Heart left ventricle (tissue), 16 donors: ENCODE measurements at regions not wholly inside any gene's neighbourhood (a gene's known extent, or its start where the extent isn't known, plus 50 kb on each side); places are given as distances from the start of the nearest gene placed in this dataset.
"Not testable (repeated sequence)": the region's sequence is repeated elsewhere in the genome, so short reads cannot be mapped to it uniquely, and the experiment has no call there.

Source experiments
- ATAC-seq, 4 donors: fragments of 200-7000 bp; cut with Tn5 transposase; one replicate each; pipeline ENCODE4 v1.9.1; 2020 to 2022; ENCODE audit warnings: moderate library complexity in 4 of 4, mild to moderate bottlenecking in 3 of 4, moderate number of reproducible peaks in 1 of 4
- DNase-seq, 5 donors: peaks; one replicate each; pipeline ENCODE4 v3.0.0-alpha.2; 2020
- H3K27ac ChIP-seq, 12 donors: fragments of 200-600 bp; sonication (generic) in 4 of 12; one replicate each; pipeline versions ENCODE4 v1.5.0 to v1.8.0; 2016 to 2022; ENCODE audit warnings: mild to moderate bottlenecking in 2 of 12
- H3K27me3 ChIP-seq, 9 donors: fragments of 200-600 bp; sonication (generic) in 2 of 9; one replicate each; pipeline versions ENCODE4 v1.5.1 to v1.8.0; 2016 to 2022; ENCODE audit warnings: mild to moderate bottlenecking in 3 of 9
- H3K36me3 ChIP-seq, 9 donors: fragments of 200-600 bp; sonication (generic) in 2 of 9; one replicate each; pipeline versions ENCODE4 v1.5.0 to v1.8.0; 2018 to 2022; ENCODE audit warnings: mild to moderate bottlenecking in 2 of 9
- H3K4me1 ChIP-seq, 12 donors: fragments of 200-600 bp; sonication (generic) in 4 of 12; one replicate each; pipeline versions ENCODE4 v1.5.0 to v1.8.0; 2016 to 2022; ENCODE audit warnings: mild to moderate bottlenecking in 3 of 12
- H3K4me3 ChIP-seq, 12 donors: fragments of 200-600 bp; sonication (generic) in 4 of 12; one replicate each; pipeline versions ENCODE4 v1.5.0 to v1.8.0; 2017 to 2022; ENCODE audit warnings: mild to moderate bottlenecking in 9 of 12, moderate library complexity in 4 of 12
- H3K9me3 ChIP-seq, 12 donors: fragments of 200-600 bp; sonication (generic) in 4 of 12; one replicate each; pipeline versions ENCODE4 v1.5.0 to v1.8.0; 2016 to 2022; ENCODE audit warnings: mild to moderate bottlenecking in 1 of 12
- CTCF ChIP-seq, 12 donors: fragments of 200-600 bp; sonication (generic) in 4 of 12; IDR thresholded peaks; one replicate each; pipeline versions ENCODE4 v1.5.0 to v1.8.0; 2018 to 2022; ENCODE audit warnings: antibody characterized with exemption in 12 of 12, mild to moderate bottlenecking in 5 of 12
- POLR2A ChIP-seq, 2 donors: fragments of 450-650 bp; IDR thresholded peaks; one replicate each; pipeline ENCODE4 v1.6.1; 2017; ENCODE audit warnings: antibody characterized with exemption in 2 of 2, mild to moderate bottlenecking in 2 of 2, moderate library complexity in 2 of 2
- WGBS, 4 donors: extraction: QIAGEN DNeasy Blood & Tissue Kit in 2 of 4; methylation state at CpG; one replicate each; pipeline versions ENCODE4 v1.1.5 to v1.1.7; 2013 to 2018; 5-methylcytosine and 5-hydroxymethylcytosine counted together
- intact Hi-C, 10 donors: fragments of 100-400 bp; cut with DNase I; formaldehyde crosslinking; loops; one replicate each; pipeline versions ENCODE4 v1.11.1 to v1.14.2; 2022
- donor health status: ischemic (EF 13 %, LVEDD 7.1; RV severe dilation, severe dysfunction).
- donor health status: healthy with polysubstance abuse.
- donor health status: DM: no; HTN: yes; CAD: no.
- donor health status: DM: no; HTN: no; CAD: no.
- donor health status: ischemic (EF 25% LVEDD 6.9; RV normal size, moderate dysfunction).
- donor health status: ischemic (EF 25% LVEDD 5.7; RV mildly dilated, moderate dysfunction).
- donor health status: healthy.
- donor health status: DM: yes; HTN: yes; CAD: no.
- donor health status: ischemic (EF 35%, LVEDD 5.7; RV mildly dilated, moderate dysfunction).
- donor health status: nonischemic (EF 11% LVEDD 7.7; RV severe dilation, severe dysfunction).
- donor health status: DM: yes; HTN: yes; CAD: no.
- donor health status: PGD.
- donor health status: ischemic (EF 29% LVEDD 5.4; RV normal size, mild dysfunction).
- donor health status: nonischemic (EF 23%, LVEDD 6.1; RV moderate dilation, normal function).

GRCh38 chr5:7250611-7251010, 145.3 kb upstream of the ADCY2 start:
- 67 to 82% (median 74%) methylated on average over 3 of the region's 3 CpGs for WGBS, 4 donors
- Histone ChIP-seq H3K9me3 (no peaks in the 10 kb centered on the region), H3K27me3 (no peaks in the 10 kb centered on the region), H3K4me3 (peak overlapping the region in 5 of 12 donors; percentile 13 to 36 (median 17)), H3K4me1 (no peaks in the 10 kb centered on the region), H3K27ac (peak overlapping the region in 2 of 12 donors; percentile 33 to 81), H3K36me3 (no peaks in the 10 kb centered on the region)
- TF ChIP-seq CTCF (IDR thresholded peaks at IDR 0.05) (no peak), POLR2A (IDR thresholded peaks at IDR 0.05) (no peak)
- intact Hi-C loops: no loop called here
- ATAC-seq (peak in 2 of 4 donors; percentile 47 to 55), DNase-seq (no peak)

DNA sequence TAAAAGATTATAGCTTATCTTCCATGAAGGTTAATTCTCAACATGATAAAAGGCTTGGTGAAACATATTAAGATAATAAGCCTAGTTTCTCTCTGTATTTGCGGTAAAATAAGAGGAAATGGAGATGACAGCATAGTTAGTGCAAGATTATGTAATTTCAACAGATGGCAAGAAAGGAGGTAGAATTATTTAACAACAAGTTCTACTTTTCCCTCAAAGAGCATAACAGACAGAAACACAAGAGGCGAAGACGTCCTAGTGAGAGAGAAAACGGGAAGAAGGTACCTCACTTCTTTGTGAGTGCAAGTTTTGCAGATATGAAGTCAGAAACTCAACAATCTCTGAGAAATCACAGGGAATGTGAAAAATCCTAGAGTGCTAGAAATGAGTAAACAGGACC, 144.8 kb upstream of the ADCY2 start:
- Histone ChIP-seq H3K27ac (peak overlapping the region in 2 of 12 donors; percentile 33 to 81), H3K4me1 (no peaks in the 10 kb centered on the region), H3K36me3 (no peaks in the 10 kb centered on the region), H3K9me3 (no peaks in the 10 kb centered on the region), H3K4me3 (peak overlapping the region in 4 of 12 donors; percentile 14 to 36 (median 24)), H3K27me3 (no peaks in the 10 kb centered on the region)
- intact Hi-C loops: no loop called here
- 49 to 56% (median 52%) methylated on average over 4 of the region's 4 CpGs for WGBS, 4 donors
- peak in 1 of 4 donors; percentile 45 for ATAC-seq
- DNase-seq: no peak
- no peak for TF ChIP-seq POLR2A (IDR thresholded peaks at IDR 0.05)
- no peak for TF ChIP-seq CTCF (IDR thresholded peaks at IDR 0.05)

GRCh38 chr5:7261049-7261448, 134.9 kb upstream of the ADCY2 start:
- no peak overlapping the region for H3K4me3 ChIP-seq
- intact Hi-C loops: no loop called here
- H3K27me3 ChIP-seq: no peaks in the 10 kb centered on the region
- no peak overlapping the region for H3K27ac ChIP-seq
- DNase-seq (no peak), ATAC-seq (no peak)
- no peaks in the 10 kb centered on the region for H3K36me3 ChIP-seq
- 19 to 23% (median 19%) methylated on average over 6 of the region's 6 CpGs for WGBS, 4 donors
- H3K9me3 ChIP-seq: peaks cover 0 to 20% (median 0%) of the 10 kb centered on the region in 12 donors
- TF ChIP-seq CTCF (IDR thresholded peaks at IDR 0.05) (peak in 7 of 12 donors; percentile 12 to 51 (median 31)), POLR2A (IDR thresholded peaks at IDR 0.05) (no peak)
- no peaks in the 10 kb centered on the region for H3K4me1 ChIP-seq

GRCh38 chr5:7261900-7262299, 134.0 kb upstream of the ADCY2 start:
- Histone ChIP-seq H3K36me3 (no peaks in the 10 kb centered on the region), H3K27ac (no peak overlapping the region), H3K4me3 (no peak overlapping the region), H3K4me1 (no peaks in the 10 kb centered on the region), H3K9me3 (peaks cover 0 to 20% (median 0%) of the 10 kb centered on the region in 12 donors), H3K27me3 (no peaks in the 10 kb centered on the region)
- intact Hi-C loops: no loop called here
- WGBS, 4 donors: 90 to 93% (median 92%) methylated on average over 2 of the region's 2 CpGs
- DNase-seq (no peak), ATAC-seq (no peak)
- TF ChIP-seq POLR2A (IDR thresholded peaks at IDR 0.05): no peak
- no peak for TF ChIP-seq CTCF (IDR thresholded peaks at IDR 0.05)

GRCh38 chr5:7263398-7264015, 132.4 kb upstream of the ADCY2 start:
- H3K36me3 ChIP-seq, H3K4me1 ChIP-seq, DNase-seq, H3K27ac ChIP-seq, ATAC-seq, intact Hi-C loops, H3K27me3 ChIP-seq, H3K4me3 ChIP-seq: not testable (repeated sequence)
- peaks cover 0 to 20% (median 0%) of the 10 kb centered on the region in 12 donors for H3K9me3 ChIP-seq
- WGBS, 4 donors: 73 to 81% (median 79%) methylated on average over 4 of the region's 4 CpGs

DNA sequence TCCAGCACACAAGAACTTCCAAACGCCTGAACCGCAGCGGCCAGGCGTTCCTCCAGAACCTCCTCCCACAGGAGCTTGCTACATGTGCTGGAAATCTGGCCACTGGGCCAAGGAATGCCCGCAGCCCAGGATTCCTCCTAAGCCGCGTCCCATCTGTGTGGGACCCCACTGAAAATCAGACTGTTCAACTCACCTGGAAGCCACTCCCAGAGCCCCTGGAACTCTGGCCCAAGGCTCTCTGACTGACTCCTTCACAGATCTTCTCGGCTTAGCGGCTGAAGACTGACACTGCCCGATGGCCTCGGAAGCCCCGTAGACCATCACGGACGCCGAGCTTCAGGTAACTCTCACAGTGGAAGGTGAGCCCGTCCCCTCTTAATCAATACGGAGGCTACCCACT, 130.2 kb upstream of the ADCY2 start:
- H3K36me3 ChIP-seq, DNase-seq, H3K4me1 ChIP-seq, intact Hi-C loops, H3K27ac ChIP-seq, H3K27me3 ChIP-seq, ATAC-seq, H3K4me3 ChIP-seq: not testable (repeated sequence)
- 89 to 93% (median 91%) methylated on average over 12 to 15 of the region's 17 CpGs for WGBS, 4 donors
- peaks cover 0 to 14% (median 0%) of the 10 kb centered on the region in 12 donors for H3K9me3 ChIP-seq

GRCh38 chr5:7268722-7269121, 127.2 kb upstream of the ADCY2 start:
- H3K9me3 ChIP-seq, ATAC-seq, H3K27me3 ChIP-seq, H3K36me3 ChIP-seq, H3K27ac ChIP-seq, DNase-seq, intact Hi-C loops, H3K4me3 ChIP-seq, H3K4me1 ChIP-seq: not testable (repeated sequence)
- 46 to 83% (median 74%) methylated on average over 3 to 9 of the region's 9 CpGs for WGBS, 4 donors
